Chondrocyte (in vitro differentiated cells): ENCODE measurements at regions not wholly inside any gene's neighbourhood (a gene's known extent, or its start where the extent isn't known, plus 50 kb on each side); places are given as distances from the start of the nearest gene placed in this dataset.

Source experiments
- DNase-seq: peaks from one replicate; pipeline ENCODE4 v3.0.0; 2021; ENCODE audit warnings: mixed read lengths, low spot score
- H3K27ac Mint-ChIP-seq: one replicate; pipeline ENCODE4 v1.8.0; 2021; ENCODE audit warnings: mild to moderate bottlenecking, moderate library complexity, mixed read lengths; ENCODE audit not compliant: unreplicated experiment
- H3K27me3 Mint-ChIP-seq: 2 replicates; pipeline ENCODE4 v1.8.0; 2021; ENCODE audit warnings: low read depth, mixed read lengths
- H3K36me3 Mint-ChIP-seq: 2 replicates; pipeline ENCODE4 v1.8.0; 2021; ENCODE audit warnings: low read depth, mixed read lengths
- H3K4me1 Mint-ChIP-seq: 2 replicates; pipeline ENCODE4 v1.8.0; 2021; ENCODE audit warnings: low read depth, mild to moderate bottlenecking, mixed read lengths
- H3K4me3 Mint-ChIP-seq: one replicate; pipeline ENCODE4 v1.8.0; 2021; ENCODE audit warnings: mild to moderate bottlenecking, moderate library complexity, mixed read lengths; ENCODE audit not compliant: unreplicated experiment
- H3K9me3 Mint-ChIP-seq: 2 replicates; pipeline ENCODE4 v1.8.0; 2021; ENCODE audit warnings: low read depth, mixed read lengths
- CTCF ChIP-seq: fragments of 200-600 bp; sonication (generic); IDR thresholded peaks from 2 replicates; pipeline ENCODE4 v1.5.0; 2021; ENCODE audit warnings: antibody characterized with exemption, mild to moderate bottlenecking, moderate library complexity

GRCh38 chr22:49079743-49080500 is 747.8 kb downstream of the BRD1 start:
- Mint-ChIP-seq H3K4me3 (no peak overlapping the region), H3K27me3 (peaks cover 26% of the 10 kb centered on the region), H3K4me1 (no peaks in the 10 kb centered on the region), H3K27ac (no peak overlapping the region), H3K36me3 (no peaks in the 10 kb centered on the region), H3K9me3 (no peaks in the 10 kb centered on the region)
- no peak for TF ChIP-seq CTCF
- DNase-seq: peak; percentile 79

- no peak for TF ChIP-seq CTCF
- H3K4me1 Mint-ChIP-seq: no peaks in the 10 kb centered on the region
- no peaks in the 10 kb centered on the region for H3K9me3 Mint-ChIP-seq
- peak; percentile 75 for DNase-seq
- no peak overlapping the region for H3K4me3 Mint-ChIP-seq
- no peak overlapping the region for H3K27ac Mint-ChIP-seq
- no peaks in the 10 kb centered on the region for H3K36me3 Mint-ChIP-seq
- peaks cover 21% of the 10 kb centered on the region for H3K27me3 Mint-ChIP-seq
Observed at GRCh38 chr22:49079027-49079725, 748.5 kb downstream of the BRD1 start.

- no peak for TF ChIP-seq CTCF
- Mint-ChIP-seq H3K27ac (no peak overlapping the region), H3K9me3 (no peaks in the 10 kb centered on the region), H3K36me3 (no peaks in the 10 kb centered on the region), H3K4me1 (no peaks in the 10 kb centered on the region), H3K4me3 (no peak overlapping the region), H3K27me3 (peaks cover 15% of the 10 kb centered on the region)
- DNase-seq: peak; percentile 74
Observed at GRCh38 chr22:49078076-49078710, 749.5 kb downstream of the BRD1 start.

- Mint-ChIP-seq H3K4me3 (no peak overlapping the region), H3K36me3 (no peaks in the 10 kb centered on the region), H3K27me3 (peaks cover 14% of the 10 kb centered on the region), H3K9me3 (no peaks in the 10 kb centered on the region), H3K27ac (no peak overlapping the region), H3K4me1 (no peaks in the 10 kb centered on the region)
- peak; percentile 79 for DNase-seq
- TF ChIP-seq CTCF: no peak
Observed at GRCh38 chr22:49077586-49077985, 750.1 kb downstream of the BRD1 start.

GRCh38 chr22:49077036-49077393 is 750.7 kb downstream of the BRD1 start:
- no peak overlapping the region for H3K4me3 Mint-ChIP-seq
- H3K4me1 Mint-ChIP-seq: no peaks in the 10 kb centered on the region

More at GRCh38 chr22:49077036-49077393, 750.7 kb downstream of the BRD1 start:
- H3K27me3 Mint-ChIP-seq: peaks cover 12% of the 10 kb centered on the region
- no peak for TF ChIP-seq CTCF
- no peaks in the 10 kb centered on the region for H3K36me3 Mint-ChIP-seq
- DNase-seq: peak; percentile 53
- no peak overlapping the region for H3K27ac Mint-ChIP-seq
- H3K9me3 Mint-ChIP-seq: no peaks in the 10 kb centered on the region
